ENCODE measurements at regions not wholly inside any gene's neighbourhood (a gene's known extent, or its start where the extent isn't known, plus 50 kb on each side); places are given as distances from the start of the nearest gene placed in this dataset.

GRCh38 chr20:55704458-55704857 is 300.9 kb downstream of the CBLN4 start:
- TF ChIP-seq EZH2 (IDR thresholded peaks at IDR 0.05; ENCODE audit: borderline replicate concordance, control insufficient read depth, low read depth, low read length) (no peak), NR2C1 (IDR thresholded peaks at IDR 0.05) (no peak), NR2F1 (conservative IDR thresholded peaks at IDR 0.05) (no peak), CTCF (IDR thresholded peaks at IDR 0.05 in 2 of 3, conservative IDR thresholded peaks at IDR 0.05 in 1 of 3; ENCODE audit: control insufficient read depth in 2 of 3, extremely low read depth in 1 of 3, insufficient read depth in 1 of 3, low read depth in 3 of 3, low read length in 3 of 3) (no peak), NRF1 (conservative IDR thresholded peaks at IDR 0.05; ENCODE audit: low read depth, low read length) (no peak), ZZZ3 (IDR thresholded peaks at IDR 0.05; ENCODE audit: control insufficient read depth, insufficient read length, low read depth) (no peak), ATF2 (IDR thresholded peaks at IDR 0.05; ENCODE audit: low read length) (no peak), ETV6 (conservative IDR thresholded peaks at IDR 0.05 in 1 of 2, IDR thresholded peaks at IDR 0.05 in 1 of 2; ENCODE audit: borderline replicate concordance in 1 of 2, low read depth in 1 of 2) (no peak), ZNF24 (IDR thresholded peaks at IDR 0.05) (no peak)
- TF ChIP-seq, protein P1, sequence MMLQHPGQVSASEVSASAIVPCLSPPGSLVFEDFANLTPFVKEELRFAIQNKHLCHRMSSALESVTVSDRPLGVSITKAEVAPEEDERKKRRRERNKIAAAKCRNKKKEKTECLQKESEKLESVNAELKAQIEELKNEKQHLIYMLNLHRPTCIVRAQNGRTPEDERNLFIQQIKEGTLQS (IDR thresholded peaks at IDR 0.05; ENCODE audit: borderline replicate concordance, extremely low read depth, low read depth, low read length), result no peak
- TF ChIP-seq, protein P2, sequence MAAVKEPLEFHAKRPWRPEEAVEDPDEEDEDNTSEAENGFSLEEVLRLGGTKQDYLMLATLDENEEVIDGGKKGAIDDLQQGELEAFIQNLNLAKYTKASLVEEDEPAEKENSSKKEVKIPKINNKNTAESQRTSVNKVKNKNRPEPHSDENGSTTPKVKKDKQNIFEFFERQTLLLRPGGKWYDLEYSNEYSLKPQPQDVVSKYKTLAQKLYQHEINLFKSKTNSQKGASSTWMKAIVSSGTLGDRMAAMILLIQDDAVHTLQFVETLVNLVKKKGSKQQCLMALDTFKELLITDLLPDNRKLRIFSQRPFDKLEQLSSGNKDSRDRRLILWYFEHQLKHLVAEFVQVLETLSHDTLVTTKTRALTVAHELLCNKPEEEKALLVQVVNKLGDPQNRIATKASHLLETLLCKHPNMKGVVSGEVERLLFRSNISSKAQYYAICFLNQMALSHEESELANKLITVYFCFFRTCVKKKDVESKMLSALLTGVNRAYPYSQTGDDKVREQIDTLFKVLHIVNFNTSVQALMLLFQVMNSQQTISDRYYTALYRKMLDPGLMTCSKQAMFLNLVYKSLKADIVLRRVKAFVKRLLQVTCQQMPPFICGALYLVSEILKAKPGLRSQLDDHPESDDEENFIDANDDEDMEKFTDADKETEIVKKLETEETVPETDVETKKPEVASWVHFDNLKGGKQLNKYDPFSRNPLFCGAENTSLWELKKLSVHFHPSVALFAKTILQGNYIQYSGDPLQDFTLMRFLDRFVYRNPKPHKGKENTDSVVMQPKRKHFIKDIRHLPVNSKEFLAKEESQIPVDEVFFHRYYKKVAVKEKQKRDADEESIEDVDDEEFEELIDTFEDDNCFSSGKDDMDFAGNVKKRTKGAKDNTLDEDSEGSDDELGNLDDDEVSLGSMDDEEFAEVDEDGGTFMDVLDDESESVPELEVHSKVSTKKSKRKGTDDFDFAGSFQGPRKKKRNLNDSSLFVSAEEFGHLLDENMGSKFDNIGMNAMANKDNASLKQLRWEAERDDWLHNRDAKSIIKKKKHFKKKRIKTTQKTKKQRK (IDR thresholded peaks at IDR 0.05; ENCODE audit: low read depth, low read length), result no peak

All from GM12878 (cell line).